GM12865 (cell line): ENCODE measurements at regions not wholly inside any gene's neighbourhood (a gene's known extent, or its start where the extent isn't known, plus 50 kb on each side); places are given as distances from the start of the nearest gene placed in this dataset.

Experiments used
- DNase-seq: peaks from one replicate; pipeline ENCODE4 v3.0.0; 2010; ENCODE audit warnings: low read depth
- H3K4me3 ChIP-seq: 2 replicates; pipeline ENCODE4 v1.5.1; 2011; ENCODE audit warnings: mild to moderate bottlenecking, low read depth, low read length, control low read depth
- CTCF ChIP-seq: IDR thresholded peaks from 2 replicates; pipeline ENCODE4 v1.5.1; 2011; ENCODE audit warnings: low read length, control low read depth, low read depth, inconsistent platforms; ENCODE audit not compliant: insufficient read depth; ENCODE audit errors: missing control alignments

- DNase-seq: peak; percentile 37
- no peak overlapping the region for H3K4me3 ChIP-seq
- peak; percentile 62 for TF ChIP-seq CTCF
Observed at GRCh38 chr2:152861349-152861942, 143.0 kb downstream of the ARL6IP6 start.

GRCh38 chr2:152858594-152859265 is 140.3 kb downstream of the ARL6IP6 start:
- no peak overlapping the region for H3K4me3 ChIP-seq
- no peak for TF ChIP-seq CTCF
- no peak for DNase-seq

GRCh38 chr2:152846697-152847470 is 128.5 kb downstream of the ARL6IP6 start:
- no peak for TF ChIP-seq CTCF
- H3K4me3 ChIP-seq: no peak overlapping the region
- no peak for DNase-seq

GRCh38 chr2:152835674-152836073 is 117.3 kb downstream of the ARL6IP6 start:
- TF ChIP-seq CTCF: no peak
- DNase-seq: no peak
- H3K4me3 ChIP-seq: no peak overlapping the region

GRCh38 chr2:152827944-152828343 is 109.5 kb downstream of the ARL6IP6 start:
- TF ChIP-seq CTCF: no peak
- H3K4me3 ChIP-seq: no peak overlapping the region
- no peak for DNase-seq

GRCh38 chr2:152826581-152827279 is 108.3 kb downstream of the ARL6IP6 start:
- TF ChIP-seq CTCF: no peak
- no peak for DNase-seq
- no peak overlapping the region for H3K4me3 ChIP-seq
